Stimulated activated CD8-positive, alpha-beta memory T cell treated with anti-CD3 and anti-CD28 coated beads, Interleukin-4, amount 100 ng/mL, for 48 hours (primary cell): ENCODE measurements at regions not wholly inside any gene's neighbourhood (a gene's known extent, or its start where the extent isn't known, plus 50 kb on each side); places are given as distances from the start of the nearest gene placed in this dataset.
"Not testable (repeated sequence)": the region's sequence is repeated elsewhere in the genome, so short reads cannot be mapped to it uniquely, and the experiment has no call there.

Experiments used
- DNase-seq: peaks from one replicate; pipeline ENCODE4 v3.0.0-alpha.2; 2020

GRCh38 chr20:50345712-50346373 lies 155.2 kb downstream of the CEBPB start:
- DNase-seq = no peak

GRCh38 chr20:50346374-50347283 lies 156.0 kb downstream of the CEBPB start:
- no peak for DNase-seq

- no peak for DNase-seq
These were observed 156.8 kb downstream of the CEBPB start for GRCh38 chr20:50347284-50348063.

DNA sequence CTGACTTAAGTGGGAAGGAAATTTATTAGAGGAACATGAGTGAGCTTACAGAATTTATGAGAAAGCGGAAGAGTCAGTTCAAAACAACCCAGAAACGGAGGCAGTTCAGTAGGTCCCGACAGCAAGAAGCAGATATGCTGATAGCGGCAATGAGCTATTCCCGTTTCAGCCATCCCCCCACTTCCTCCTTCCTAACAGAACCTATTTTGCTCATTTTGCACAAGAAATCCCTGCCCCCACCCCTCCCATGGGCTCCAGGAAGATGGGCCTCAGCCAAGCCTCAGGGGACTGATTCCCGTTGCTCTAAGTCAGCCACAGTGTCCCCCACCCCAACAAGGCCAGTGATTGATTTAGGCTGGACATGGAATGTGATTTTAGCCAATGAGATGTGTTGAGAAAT lies 157.5 kb downstream of the CEBPB start:
- no peak for DNase-seq

DNA sequence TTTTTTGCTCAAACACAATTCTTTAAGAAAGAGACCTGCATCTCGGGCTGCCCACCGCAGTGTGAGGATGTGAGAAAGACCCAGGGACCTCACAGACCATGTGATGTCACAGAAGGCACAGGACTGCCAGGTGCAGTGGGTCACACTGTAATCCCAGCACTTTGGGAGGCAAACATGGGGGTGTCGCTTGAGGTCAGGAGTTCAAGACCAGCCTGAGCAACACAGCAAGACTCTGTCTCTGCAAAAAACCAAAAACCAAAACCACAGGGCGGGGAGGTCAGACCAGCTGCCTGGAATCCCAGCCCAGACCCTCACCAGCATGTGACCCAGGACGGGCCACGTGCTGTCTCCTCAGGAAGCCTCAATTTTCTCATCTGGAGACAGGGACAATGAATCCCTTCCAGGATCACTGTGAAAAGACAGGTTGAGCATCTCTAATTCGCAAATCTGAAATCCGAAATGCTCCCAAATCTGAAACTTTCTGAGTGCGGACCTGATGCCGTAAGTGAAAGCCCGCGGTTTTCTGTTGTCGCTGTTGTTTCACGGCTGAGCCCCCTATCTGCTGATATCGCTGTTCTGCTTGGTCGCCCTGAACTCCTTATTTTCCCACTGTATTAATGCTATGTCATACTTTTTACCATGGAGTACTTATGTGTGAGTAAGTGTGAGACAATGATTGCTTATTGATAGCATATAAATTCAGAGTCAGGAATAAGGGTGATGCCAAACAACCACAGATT lies 159.5 kb upstream of the PTPN1 start:
- DNase-seq = peak; percentile 57

GRCh38 chr20:50351541-50351940 lies 158.6 kb upstream of the PTPN1 start:
- no peak for DNase-seq

GRCh38 chr20:50353289-50353961 lies 156.8 kb upstream of the PTPN1 start:
- DNase-seq = no peak

- DNase-seq = no peak
These were observed 155.2 kb upstream of the PTPN1 start for GRCh38 chr20:50354721-50355589.

DNA sequence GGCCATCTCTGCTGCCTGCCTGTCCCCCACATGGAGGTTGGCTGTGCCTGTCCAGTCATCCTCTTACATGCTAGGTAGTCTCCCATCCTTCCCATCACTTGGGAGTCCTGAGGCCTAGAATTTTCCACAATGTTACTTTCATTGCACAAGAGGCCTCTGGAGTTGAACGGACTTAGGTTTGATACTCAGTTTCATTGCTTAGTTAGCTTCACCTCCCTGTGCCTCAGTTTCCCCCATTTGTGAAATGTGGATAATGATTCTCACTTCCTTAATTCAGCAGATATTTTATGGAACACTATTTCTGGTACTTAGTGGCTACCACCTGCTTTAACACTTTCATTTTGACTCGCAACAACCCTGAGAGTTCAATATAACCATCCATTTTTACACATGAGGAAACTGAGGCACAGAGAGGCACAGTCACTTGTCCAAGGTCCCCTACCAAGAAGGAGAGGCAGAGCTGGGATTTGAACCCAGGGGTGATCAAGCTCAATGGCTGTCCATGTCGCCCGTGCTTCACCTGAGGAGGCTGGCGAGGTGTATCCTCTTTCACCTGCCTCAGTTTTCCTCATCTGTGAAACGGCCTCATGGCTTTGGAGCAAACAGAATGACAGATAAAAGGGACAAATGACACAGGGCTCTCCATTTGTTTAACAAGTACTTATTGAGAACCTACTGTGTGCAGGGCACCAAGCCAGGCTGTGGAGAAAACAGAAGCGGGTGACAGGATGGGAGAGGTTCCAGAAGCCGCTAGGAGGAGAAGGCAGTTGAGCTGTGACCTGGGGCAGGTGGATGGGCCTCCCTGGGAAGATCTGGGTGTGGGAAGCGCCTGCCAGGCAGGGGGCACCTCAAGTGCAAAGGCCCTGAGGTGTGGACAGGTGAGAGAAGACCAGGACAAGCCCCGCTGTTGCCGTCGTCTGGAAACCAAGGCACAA lies 154.3 kb upstream of the PTPN1 start:
- DNase-seq = no peak

DNA sequence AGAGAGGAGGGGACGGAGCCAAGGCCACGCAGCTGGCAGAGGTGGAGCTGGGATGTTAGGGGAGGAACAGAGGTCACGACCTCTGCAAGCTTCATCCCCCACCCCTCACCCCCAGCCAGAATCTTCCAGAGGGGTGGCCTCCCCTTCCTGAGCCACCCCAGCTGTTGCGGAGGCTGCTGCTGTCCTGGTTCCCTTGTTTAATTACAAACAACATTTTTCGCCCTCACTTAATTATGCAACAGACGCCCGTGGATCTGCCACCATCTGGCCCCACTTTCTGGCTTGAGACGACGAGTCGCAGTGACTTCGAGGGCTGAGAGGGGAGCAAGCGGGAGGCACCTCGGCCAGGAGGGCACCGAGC lies 153.7 kb upstream of the PTPN1 start:
- DNase-seq = no peak

DNA sequence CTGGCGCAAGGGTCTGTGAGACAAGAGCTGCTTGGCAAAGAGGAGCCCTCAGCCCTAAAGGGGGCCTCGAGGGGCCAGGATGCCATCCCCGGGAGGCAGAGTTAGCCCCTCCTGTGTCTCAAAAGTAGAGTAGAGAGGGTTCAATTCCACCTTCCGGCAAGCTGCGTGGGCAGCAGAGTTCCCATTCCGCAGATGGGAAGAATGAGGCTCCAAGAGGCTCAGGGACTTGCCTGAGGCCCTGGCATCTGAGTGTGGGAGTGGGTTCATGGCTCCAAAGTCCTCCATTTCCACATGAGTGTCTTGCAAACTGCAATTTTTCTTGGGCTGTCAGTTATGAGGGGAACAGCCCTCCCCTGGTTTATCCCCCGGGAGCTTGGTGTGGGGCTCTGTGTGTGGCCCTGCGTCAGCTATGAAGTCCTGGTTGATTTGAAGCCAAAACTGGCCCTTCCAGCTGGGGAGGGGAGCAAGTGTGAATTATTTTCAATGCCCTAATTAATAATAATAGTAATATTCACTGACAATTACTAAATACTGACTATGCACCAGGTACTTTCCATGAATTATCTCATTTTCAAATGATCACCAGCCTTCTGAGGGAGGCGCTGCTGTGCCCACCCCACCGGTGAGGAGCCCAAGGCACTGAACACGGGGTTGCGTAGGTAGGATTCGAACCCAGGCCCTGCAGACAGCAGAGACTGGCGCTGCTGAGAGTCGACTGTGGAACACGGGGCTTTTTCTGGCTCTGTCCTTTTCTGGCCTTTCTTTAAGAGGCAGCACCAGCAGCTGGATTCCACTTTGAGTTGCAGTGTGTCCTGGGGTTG lies 153.0 kb upstream of the PTPN1 start:
- no peak for DNase-seq

DNA sequence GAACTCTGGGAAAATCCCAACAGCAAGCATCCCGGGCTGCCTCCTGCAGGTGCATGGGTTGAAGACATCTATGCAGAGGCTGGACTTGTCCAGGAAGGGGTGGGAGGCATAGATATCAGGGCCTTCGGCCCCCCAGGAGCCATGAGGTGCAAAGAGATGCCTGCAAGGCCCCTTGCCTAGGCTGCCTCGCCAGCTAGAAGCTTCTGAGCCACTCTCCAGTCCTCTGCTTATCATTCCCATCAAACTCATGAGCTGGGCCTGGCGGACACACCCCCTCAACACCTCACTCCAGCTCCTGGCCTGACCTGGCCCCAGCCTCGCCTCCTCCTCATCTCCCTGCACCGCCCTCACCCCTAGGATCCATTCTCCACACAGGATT lies 152.4 kb upstream of the PTPN1 start:
- no peak for DNase-seq

DNA sequence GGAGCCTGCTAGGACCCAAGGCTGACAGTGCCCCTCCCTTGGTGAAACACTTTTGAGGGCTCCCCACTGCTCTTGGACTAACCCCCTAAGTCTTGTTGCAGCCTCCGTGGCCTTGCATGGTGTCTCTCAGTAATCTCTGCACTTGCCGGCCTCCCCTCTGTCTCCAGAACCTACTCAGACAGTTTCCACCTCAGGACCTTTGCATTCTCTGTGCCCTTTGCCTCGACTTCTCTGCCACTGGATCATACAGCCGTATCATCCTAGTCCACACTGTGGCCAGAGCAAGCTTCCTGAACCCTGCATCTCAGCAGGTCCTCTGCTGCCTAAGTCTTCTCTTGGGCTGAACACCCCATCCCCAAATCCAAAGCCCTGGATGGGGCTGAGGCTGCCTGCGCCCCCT lies 152.0 kb upstream of the PTPN1 start:
- DNase-seq = no peak

DNA sequence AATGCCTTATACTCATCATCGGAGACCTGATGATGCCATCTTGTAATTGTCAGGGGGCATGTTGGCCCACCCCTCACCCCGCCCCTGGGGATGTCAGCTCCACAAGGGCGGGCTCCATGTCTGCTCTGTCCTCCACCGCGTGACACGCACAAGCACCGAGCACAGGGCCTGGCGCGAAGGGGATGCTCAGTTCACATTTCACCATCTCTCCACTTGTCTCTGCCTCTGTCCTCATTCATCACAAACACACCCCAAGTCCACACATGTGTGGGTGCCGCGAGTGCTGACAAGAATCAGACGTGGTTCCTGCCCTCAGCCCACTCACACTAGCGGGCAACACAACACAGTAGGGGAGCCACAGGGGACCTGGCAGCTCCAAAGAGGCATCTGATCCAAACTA lies 151.2 kb upstream of the PTPN1 start:
- DNase-seq = no peak

GRCh38 chr20:50359607-50360217 lies 150.5 kb upstream of the PTPN1 start:
- no peak for DNase-seq

DNA sequence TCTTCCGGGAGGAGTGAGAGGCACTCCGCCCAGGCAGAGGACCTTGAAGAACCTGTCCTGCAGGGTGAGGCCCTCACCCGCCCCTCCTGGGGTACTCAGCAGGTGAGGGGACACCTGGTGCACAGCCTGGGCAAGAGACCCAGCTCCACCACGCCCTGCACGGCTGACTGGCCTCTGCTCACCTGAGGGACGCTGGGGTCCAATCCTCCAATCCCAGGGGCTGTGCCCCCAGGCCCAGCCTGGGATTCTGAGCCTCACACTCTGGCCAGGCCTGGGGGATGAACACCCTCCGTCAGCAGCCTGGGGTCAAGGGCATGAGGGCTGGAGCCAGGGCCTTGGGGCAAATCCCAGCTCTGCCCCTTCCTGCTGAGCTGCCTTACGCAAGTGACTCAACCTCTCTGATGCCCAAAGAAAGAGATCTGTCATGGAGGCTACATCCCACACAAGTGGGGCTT lies 149.9 kb upstream of the PTPN1 start:
- DNase-seq = no peak

- DNase-seq = no peak
These were observed 149.3 kb upstream of the PTPN1 start for GRCh38 chr20:50360921-50361320.

- DNase-seq = not testable (repeated sequence)
These were observed 148.0 kb upstream of the PTPN1 start for GRCh38 chr20:50362177-50362576.

GRCh38 chr20:50363027-50363426 lies 147.2 kb upstream of the PTPN1 start:
- DNase-seq = no peak
